ENCODE measurements at regions not wholly inside any gene's neighbourhood (a gene's known extent, or its start where the extent isn't known, plus 50 kb on each side); places are given as distances from the start of the nearest gene placed in this dataset.

DNA sequence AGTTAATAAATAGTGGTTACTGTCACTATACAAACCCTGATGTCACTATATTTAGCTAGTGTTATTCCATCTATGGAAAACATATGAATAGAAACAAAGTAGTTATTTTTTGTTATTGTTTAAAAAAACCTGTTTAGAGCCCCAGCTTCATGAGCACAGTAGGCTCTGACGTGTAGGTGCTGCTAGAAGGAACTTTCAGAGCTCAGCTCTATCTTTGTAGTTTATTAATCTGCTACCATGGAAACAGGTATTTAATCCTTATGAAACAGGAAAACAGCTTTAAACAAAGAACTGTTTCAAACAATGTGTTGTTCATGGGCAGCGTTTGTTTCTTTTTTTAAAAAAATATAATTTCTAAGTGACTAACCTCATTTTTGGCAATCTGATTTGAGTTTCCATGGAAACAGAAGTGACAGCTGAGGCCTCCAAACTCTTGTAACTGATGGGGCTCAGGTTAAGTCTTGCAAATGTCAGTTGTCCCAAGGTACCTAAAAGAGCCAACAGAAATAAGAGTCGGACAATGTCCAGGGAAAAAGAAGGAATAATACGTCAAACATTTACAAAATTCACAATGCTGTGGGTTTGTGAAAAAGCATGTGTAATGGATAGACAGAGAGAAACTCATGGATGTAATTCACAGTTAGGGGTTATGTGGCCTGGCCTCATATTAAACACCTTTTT lies 162.0 kb upstream of the C21orf91 start:
- intact Hi-C loops (cut with micrococcal nuclease), result no loop called here

DNA sequence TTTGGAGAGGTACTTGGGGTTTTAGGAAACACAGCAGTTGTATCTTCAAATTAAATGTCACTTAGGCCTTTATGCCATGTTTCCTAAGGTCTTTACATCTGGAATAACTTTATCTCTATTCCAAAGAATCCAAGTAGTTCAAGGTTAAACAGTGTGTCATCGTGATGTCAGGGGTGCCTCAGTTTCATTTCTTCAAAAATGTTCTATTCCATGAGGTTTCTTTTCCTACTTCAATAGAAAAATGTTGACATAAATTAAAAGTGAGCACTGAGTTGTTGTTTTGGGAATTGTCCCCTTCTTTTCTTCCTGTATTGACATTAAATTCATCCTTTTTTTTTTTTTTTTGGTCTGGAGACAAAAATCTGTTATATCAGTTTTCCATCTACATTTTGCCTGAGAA lies 160.6 kb upstream of the C21orf91 start:
- intact Hi-C loops (cut with micrococcal nuclease), result no loop called here

DNA sequence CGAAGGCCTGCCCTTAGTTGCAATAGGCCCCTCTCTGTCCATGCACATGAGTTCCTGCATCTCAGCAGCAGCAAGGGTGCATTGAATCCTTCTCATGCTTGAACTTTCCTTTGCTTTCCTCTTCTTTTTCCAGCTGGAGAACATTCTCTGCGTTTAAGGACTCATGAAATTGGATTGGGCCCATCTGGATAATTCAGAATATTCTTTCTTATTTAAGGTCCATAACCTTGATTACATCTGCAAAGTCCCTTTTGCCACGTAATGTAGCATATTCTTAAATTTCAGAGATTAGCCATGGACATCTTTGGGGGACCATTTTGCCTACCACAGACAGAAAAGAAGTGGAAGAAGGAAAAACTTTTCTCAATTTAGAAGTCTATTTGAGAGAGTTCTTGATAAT lies 159.7 kb upstream of the C21orf91 start:
- intact Hi-C loops (cut with micrococcal nuclease), result no loop called here

DNA sequence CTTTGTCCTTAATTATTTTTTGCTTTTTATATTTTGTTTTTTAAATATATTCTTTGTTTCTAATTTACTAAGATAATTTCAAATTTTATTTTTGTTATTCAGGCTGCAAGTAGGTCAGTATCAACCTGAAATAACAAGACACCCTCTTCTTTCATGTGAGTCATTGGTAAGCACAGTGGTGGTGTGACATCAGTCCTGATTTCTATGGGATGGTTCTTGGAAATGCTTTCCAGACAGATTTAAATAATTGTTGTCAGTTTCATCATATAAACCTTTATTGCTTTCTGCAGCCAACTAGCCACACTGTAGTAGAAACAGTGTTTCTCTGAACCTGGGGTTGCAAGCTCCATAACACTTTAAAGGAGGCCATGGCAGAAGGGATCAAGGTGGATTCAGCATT lies 157.5 kb upstream of the C21orf91 start:
- intact Hi-C loops (cut with micrococcal nuclease), result no loop called here

DNA sequence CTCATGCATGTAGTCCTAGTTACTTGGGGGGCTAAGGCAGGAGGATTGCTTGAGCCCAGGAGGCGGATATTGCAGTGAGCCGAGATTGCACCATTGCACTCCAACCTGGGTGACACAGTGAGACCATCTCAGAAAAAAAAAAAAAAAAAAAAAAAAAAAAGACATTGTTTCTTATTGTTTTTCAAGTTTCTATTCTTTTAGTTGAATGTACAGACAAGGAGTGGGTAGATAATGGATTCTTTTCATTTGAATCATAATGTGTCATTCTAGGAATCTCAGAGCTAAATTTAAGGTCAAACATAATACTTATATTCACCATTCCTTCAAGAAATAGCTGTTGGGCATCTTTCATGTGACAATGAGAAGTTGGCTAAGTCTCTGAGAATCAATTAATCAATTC lies 157.0 kb upstream of the C21orf91 start:
- intact Hi-C loops (cut with micrococcal nuclease), result no loop called here

DNA sequence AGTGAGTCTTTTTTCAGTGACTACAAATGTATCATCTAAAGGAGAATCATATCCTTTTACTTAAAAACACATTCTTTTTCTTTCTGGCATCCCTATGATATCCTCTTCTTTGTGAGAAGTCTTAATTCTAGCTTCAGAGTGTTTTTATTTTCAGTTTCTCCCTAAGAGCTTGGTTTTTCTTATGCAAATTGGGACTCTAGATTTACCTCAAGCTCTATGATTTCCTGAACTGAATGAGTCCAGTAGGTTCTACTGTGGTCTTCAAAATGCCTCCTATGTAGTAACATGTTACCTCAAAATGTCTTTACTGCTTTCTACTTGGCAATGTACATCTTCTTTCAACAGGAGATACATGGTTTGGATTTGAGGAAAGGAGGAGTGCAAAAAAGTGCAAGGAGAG lies 148.2 kb upstream of the C21orf91 start:
- intact Hi-C loops (cut with micrococcal nuclease), result no loop called here

DNA sequence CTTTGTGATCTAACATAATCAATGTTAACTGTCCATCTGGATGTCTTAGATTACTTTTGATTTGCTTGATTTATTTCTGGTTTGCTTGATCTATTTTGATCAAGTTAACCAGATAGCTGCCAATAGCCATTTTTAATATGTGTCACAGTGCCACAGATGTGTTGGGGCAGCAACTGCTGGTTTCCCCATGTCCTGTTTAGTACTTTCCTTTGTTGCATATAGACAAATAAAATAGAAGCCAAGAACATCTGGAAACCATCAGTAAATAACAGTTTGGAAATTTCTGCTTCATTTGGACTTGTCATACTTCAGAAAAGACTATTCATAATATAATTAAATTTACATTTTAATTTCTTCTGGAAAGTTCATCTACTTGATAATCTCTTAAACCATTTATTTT lies 145.6 kb upstream of the C21orf91 start:
- intact Hi-C loops (cut with micrococcal nuclease), result no loop called here

DNA sequence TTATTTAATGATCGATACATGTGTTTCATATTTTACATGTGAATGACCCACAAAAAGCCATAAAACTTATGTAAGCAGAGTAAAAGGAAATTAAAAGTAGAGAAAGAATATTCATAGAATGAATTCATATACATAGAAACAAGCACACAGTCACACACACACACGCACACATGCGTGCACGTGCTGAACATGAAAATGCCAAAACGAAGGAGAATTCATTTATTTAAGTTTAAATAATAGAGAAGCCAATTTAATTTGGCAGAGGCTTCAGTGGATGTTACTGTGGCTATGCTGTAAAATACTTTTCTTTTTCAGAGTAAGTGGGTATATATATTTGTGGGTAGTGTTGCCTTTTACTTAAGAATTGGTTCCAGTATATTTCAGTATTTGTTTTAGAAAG lies 145.0 kb upstream of the C21orf91 start:
- intact Hi-C loops (cut with micrococcal nuclease), result no loop called here

DNA sequence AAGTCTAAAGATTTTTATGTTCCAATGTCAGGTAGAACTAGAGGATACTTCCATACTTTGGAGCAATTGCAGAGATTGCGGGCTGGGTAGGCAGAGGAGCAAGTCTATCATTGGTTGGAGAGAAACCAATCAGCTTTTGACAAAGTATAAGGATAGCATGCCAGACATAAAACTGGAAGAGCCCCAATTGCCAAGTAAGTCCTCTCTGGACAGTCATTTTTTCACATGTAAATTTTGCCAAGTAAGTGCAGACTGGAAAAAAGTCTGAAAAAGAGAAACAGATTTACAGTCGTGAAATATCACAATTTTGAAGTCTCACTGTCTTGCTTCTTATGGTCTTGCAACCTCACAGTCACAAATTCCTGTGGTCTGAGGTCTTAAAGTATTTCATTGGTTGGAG lies 131.4 kb upstream of the C21orf91 start:
- intact Hi-C loops (cut with micrococcal nuclease), result no loop called here

DNA sequence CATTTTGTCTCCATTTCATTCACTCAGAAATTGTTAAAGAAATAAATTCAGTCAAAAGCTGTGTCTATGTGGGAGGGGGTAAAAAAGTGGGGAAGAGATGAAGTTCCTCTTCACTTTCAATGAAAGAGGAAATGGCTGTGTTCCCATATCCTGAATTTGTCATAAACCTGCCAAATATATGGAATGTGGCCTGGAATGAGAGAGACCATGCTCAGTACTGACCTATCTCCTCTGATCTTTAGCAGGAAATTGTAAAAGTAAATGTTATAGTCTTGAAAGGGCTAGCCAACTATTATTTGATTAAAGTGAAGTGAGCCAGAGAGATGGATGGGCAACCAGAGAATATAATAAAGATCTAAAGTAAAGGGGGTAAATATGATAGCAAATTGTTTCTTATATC lies 130.3 kb upstream of the C21orf91 start:
- intact Hi-C loops (cut with micrococcal nuclease), result no loop called here

DNA sequence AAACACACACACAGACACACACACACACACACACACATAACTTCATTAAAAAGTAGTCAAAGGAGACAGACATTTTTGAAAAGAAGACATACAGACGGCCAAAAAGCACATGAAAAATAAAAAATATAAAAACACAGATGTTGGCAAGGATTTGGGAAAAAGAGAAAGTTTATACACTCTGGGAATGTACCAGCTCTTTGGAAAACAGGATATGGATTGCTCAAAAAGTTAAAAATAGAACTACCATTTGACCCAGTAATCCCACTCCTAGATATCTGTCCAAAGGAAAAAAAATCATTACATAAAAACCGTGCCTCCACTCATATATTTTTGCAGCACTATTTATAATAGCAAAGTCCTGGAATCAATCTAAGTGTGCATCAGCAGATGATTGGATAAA lies 128.4 kb upstream of the C21orf91 start:
- intact Hi-C loops (cut with micrococcal nuclease), result no loop called here

DNA sequence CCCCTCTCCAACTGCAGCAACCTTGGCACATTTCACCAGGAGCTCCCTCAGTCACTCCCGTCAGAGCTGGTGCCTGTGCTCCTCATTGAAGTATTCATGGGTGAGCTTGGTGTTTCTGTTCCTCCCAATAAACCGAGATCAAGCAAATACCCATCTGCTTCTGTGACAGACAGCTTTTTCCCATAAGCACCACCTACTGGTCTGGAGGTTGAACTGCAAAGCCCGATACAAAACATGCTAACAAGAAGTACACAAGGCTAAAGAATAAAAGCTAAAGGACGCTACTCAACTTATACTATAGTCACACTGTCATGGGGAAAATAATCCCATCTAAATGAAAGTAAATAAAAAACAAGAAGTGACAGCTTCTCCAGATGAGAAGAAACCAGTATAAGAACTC lies 111.9 kb upstream of the C21orf91 start:
- intact Hi-C loops (cut with micrococcal nuclease), result no loop called here

DNA sequence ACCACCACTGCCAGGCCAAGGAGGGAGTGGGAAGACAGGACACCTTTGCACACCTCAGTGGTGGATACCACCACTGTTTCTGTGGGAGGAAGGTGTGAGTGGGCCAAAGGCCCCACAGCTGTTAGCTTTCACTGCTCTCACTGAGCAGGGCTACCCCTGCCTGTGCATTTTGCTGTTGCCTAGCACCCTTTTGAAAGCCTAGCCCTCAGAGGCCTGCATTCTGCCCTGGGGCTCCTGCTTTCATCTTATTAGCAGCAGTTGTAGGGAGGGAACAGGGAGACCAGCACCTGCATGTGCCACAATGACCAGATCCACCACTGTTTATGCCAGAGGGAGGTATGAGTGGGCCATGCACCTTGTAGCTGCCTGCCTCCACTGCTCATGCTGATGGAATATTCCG lies 110.9 kb upstream of the C21orf91 start:
- intact Hi-C loops (cut with micrococcal nuclease), result no loop called here

DNA sequence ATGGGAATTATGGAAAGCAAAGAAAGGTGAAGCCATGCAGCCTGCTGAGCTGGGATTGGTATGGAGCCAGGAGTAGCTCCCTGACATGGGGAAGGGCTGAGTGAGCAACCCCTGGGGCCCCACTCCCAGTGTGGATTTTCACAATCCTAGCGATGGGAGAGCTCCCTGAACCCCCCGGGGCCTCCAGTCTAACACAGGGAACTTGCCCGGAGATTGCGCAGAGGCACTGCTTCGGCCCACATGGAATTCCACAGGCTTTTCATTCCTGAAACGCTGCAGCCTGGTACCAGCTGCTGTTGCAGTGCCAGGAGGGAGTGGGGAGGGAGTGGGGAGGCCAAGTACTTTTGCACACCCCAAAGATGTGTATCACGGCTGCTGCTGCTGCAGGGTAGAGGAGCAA lies 110.4 kb upstream of the C21orf91 start:
- intact Hi-C loops (cut with micrococcal nuclease), result no loop called here

DNA sequence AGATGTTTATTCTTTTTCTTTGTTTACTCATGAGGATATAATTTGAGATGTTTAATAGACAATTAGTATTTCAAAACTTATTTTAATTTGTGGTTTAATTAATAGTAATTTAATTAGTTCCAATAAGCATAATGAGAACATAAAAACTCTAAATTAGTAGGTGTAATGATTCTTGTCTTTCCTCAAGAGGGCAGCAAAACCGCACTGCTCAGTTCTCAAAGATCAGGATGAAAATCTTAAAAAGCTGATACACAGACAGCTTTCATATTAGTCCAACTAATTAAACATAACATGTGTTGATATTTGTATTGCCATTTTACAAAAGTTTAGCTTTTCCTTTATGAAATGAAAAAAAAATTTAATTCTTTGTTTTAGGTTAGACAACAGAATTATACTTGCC lies 106.7 kb upstream of the C21orf91 start:
- intact Hi-C loops (cut with micrococcal nuclease), result loop anchor here (1.0 kb wide), 1 partner anchor 247 kb away; no protein-coding TSS in a partner anchor

DNA sequence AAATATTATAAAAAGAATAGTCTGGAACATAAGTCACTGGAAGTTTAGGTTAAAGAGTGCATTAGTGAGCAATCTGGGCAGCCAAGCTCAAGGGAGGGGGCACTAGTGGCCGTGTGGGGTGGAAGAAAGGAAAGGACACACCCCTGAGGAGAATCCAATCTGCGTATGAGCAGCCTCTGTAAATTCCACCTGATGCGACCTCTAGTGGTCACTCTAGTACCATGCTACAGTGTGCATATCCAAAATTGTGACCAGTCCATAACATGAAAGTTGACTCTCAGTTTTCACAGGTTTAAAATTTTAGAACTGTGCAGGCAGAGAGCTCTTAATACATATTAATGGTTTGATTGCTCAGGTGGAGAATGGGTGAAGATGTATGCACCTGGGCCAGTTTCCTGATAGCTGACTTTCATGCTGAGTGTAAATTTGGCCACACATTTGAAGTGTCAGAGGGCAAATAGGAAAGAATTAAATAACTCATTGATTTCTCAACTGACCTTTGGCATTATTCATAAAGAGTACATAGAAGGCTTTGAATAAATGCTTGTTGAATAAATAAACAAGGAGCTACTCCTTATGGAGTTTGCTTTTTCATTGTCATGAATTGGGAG lies 105.9 kb upstream of the C21orf91 start:
- intact Hi-C loops (cut with micrococcal nuclease), result loop anchor here (1.0 kb wide), 1 partner anchor 246 kb away; no protein-coding TSS in a partner anchor

DNA sequence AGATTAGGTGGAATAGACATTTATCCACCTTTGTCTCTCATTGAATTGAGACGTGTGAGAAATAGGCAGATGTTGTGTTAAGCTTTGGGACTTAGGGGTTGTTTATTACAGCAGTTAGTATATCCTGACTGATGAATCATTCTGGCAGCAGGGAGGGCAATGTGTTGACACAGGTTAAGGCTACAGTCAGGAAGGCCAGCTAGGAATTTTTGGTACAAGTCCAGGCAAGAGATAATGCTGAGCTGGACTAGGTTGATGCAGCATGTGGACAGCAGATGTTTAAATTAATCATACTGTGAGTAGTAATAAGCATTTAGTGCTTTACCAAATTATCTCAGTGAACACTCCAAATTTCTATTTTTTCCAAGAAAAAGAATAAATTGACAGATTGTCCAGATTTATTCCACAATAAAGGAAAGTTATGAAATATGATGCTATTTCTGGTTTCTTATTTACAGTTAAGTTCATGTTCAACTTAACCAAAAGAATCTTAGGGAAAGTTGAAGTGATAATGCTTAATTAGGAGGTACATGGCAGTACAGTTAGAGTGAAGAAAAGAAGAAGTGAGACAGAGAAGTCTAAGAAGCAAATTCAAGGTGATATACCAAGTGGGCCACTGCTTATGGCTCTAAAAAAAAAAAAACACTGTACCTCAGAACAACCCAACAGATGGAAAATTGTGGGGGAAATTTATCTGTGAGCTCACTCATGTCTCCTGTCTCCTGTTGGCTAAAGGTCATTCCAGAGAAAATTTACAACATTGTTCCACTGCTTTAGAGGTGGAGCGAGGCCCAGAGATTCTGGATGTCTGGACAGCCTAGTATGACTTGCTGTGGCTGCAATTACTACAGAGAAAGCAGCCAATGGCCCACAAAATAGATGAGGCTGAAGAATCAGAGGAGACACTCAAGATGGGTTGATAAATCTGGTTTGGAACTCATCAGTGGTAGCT lies 102.7 kb upstream of the C21orf91 start:
- intact Hi-C loops (cut with micrococcal nuclease), result no loop called here

DNA sequence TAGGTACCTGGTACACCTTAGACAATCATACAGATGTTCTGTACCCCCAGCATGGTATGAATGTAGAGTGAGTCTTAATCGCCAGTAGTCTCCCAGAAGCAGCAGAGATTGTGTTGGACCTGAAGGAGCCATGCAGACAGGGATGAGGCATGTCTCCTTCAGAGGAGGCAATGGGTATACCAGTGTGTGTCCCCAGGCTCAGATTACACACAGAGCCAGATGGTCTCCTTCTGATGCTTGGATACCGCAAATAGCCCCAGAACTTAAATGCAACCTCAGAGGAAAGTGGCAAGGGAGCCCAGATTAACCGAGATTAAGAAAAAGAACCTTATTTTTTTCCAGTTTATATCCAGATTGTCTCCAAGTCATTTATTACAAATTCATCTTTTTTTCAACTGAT lies 96.8 kb upstream of the C21orf91 start:
- intact Hi-C loops (cut with micrococcal nuclease), result no loop called here

DNA sequence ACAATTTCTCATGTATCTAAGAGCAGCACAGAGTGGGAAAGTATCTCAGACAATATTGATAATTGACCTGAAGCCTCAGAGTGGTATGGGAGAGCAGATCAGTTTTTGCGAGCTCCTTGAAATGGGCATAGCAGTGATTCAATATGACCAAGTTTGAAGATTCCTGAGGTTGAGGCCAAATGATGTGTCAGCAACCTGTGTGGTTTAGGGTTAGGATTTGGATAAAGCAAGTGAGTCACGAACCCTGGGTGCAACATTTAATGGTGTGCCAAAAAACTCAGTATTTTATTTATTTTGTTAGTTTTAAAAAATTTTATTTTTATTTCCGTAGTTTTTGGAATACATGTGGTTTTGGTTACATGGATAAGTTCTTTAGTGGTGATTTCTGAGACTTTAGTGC lies 92.5 kb upstream of the C21orf91 start:
- intact Hi-C loops (cut with micrococcal nuclease), result no loop called here

DNA sequence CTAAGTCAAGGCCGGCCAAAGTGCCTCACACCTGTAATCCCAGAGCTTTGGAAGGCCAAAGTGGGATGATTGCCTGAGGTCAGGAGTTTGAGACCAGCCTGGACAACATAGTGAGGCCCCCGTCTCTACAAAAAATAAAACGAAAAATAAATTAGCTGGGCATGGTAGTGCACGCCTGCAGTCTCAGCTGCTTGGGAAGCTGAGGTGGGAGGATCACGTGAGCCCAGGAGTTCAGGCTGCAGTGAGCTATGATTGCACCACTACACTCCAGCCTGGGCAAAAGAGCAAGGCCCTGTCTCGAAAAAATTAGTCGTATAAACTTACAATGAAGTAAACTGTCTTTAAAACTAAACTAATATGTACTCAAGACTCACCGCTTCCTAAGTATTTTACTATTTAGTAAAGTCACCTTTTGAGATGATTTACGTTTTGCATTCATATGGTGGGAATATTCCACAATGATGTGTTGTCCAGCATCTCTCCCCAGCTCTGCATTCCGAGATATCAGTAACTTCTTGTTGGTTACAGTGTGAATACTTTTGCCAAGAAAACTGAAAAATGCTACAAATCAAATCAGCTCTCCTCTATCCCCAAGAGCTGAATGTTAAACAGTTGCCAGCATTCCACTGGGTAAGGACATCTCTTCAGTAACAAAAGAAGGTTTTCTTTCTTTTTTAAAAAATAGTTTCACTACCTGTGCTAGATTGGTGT lies 84.9 kb upstream of the C21orf91 start:
- intact Hi-C loops (cut with micrococcal nuclease), result loop anchor here (1.0 kb wide), 2 partner anchors 84 to 225 kb away; no protein-coding TSS in a partner anchor

DNA sequence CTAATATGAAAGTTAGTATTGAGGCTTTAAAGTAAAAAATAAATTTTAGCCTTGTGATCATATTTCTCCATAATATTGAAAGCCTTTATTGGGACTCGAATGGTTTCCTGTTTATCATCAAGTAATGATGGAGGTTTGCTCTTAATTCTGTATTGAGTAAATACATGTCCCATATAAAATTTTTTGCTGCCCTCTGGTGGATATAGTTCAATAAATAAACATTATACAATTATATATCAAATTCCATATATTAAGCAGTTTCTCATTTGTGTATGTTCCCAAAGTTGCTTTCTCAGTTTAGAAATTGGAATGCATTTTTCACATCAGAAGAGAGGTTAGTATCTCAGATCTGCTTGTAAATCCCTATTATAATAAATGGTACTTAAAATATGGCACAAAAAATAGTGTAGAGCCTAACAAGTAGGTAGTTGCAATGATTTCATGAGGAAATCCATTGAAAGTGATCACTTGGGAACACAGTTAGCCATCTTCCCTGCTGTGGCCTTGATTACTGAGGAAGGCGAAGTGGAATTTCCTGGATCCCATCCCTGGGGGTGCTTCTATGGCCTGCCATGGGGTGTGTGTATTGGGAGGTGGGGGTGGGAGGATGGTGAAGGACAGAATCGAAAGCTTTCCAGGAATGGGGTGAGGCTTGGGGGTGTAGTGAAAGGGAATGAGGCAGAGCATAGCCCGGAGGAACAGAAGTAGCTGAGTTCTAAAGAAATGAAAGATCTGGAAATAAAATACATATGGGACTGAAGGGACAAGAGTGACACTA lies 84.1 kb upstream of the C21orf91 start:
- intact Hi-C loops (cut with micrococcal nuclease), result loop anchor here (1.0 kb wide), 2 partner anchors 83 to 224 kb away; no protein-coding TSS in a partner anchor
